ENCODE measurements at regions not wholly inside any gene's neighbourhood (a gene's known extent, or its start where the extent isn't known, plus 50 kb on each side); places are given as distances from the start of the nearest gene placed in this dataset.

- DNase-seq: peak; percentile 51 to 91 (median 88)
- no peak for ATAC-seq (ENCODE audit: insufficient read depth, low FRiP score)
- no peaks in the 10 kb centered on the region for H3K9me3 ChIP-seq (ENCODE audit: control insufficient read depth in 4 of 4, insufficient read depth in 3 of 4, low read length in 3 of 4)
- 61 to 71% methylated on average over 4 of the region's 4 CpGs for WGBS, 2 donors
- no peaks in the 10 kb centered on the region for H3K36me3 ChIP-seq (ENCODE audit: control insufficient read depth in 4 of 4, insufficient read depth in 4 of 4, low read length in 4 of 4)
- H3K27me3 ChIP-seq (ENCODE audit: control insufficient read depth in 3 of 3, insufficient read depth in 3 of 3, low read length in 2 of 3): no peaks in the 10 kb centered on the region
- H3K4me1 ChIP-seq (ENCODE audit: control insufficient read depth in 5 of 5, insufficient read depth in 5 of 5, low read length in 5 of 5): peaks cover 0 to 29% (median 6%) of the 10 kb centered on the region in 5 donors
- no peak overlapping the region for H3K4me3 ChIP-seq
- no peak for TF ChIP-seq CTCF (IDR thresholded peaks at IDR 0.05; ENCODE audit: control extremely low read depth, extremely low read depth)
- no peak overlapping the region for H3K27ac ChIP-seq (ENCODE audit: low read depth in 1 of 2, low read length in 1 of 2)
- no peak overlapping the region for H3K9ac ChIP-seq (ENCODE audit: insufficient read depth in 1 of 2, low read length in 2 of 2)
Measured at GRCh38 chr3:105933871-105934270, 65.1 kb upstream of the CBLB start.

- 24 to 51% methylated on average over 3 of the region's 3 CpGs for WGBS, 2 donors
- DNase-seq (peak; percentile 82 to 97 (median 96)), ATAC-seq (ENCODE audit: insufficient read depth, low FRiP score) (peak; percentile 58)
- Histone ChIP-seq H3K27ac (ENCODE audit: low read depth in 1 of 2, low read length in 1 of 2) (no peak overlapping the region), H3K36me3 (ENCODE audit: control insufficient read depth in 4 of 4, insufficient read depth in 4 of 4, low read length in 4 of 4) (no peaks in the 10 kb centered on the region), H3K4me1 (ENCODE audit: control insufficient read depth in 5 of 5, insufficient read depth in 5 of 5, low read length in 5 of 5) (peaks cover 0 to 29% (median 4%) of the 10 kb centered on the region in 5 donors), H3K9me3 (ENCODE audit: control insufficient read depth in 4 of 4, insufficient read depth in 3 of 4, low read length in 3 of 4) (no peaks in the 10 kb centered on the region), H3K9ac (ENCODE audit: insufficient read depth in 1 of 2, low read length in 2 of 2) (peak overlapping the region in 1 of 2 donors; percentile 48), H3K27me3 (ENCODE audit: control insufficient read depth in 3 of 3, insufficient read depth in 3 of 3, low read length in 2 of 3) (no peaks in the 10 kb centered on the region), H3K4me3 (no peak overlapping the region)
- TF ChIP-seq CTCF (IDR thresholded peaks at IDR 0.05; ENCODE audit: control extremely low read depth, extremely low read depth): no peak
Measured at GRCh38 chr3:105938101-105938500, 69.3 kb upstream of the CBLB start.

GRCh38 chr3:105938806-105939205 is 70.0 kb upstream of the CBLB start:
- no peak for TF ChIP-seq CTCF (IDR thresholded peaks at IDR 0.05; ENCODE audit: control extremely low read depth, extremely low read depth)
- no peak overlapping the region for H3K4me3 ChIP-seq
- no peaks in the 10 kb centered on the region for H3K36me3 ChIP-seq (ENCODE audit: control insufficient read depth in 4 of 4, insufficient read depth in 4 of 4, low read length in 4 of 4)
- no peaks in the 10 kb centered on the region for H3K9me3 ChIP-seq (ENCODE audit: control insufficient read depth in 4 of 4, insufficient read depth in 3 of 4, low read length in 3 of 4)
- 69 to 84% methylated on average over 2 of the region's 2 CpGs for WGBS, 2 donors
- DNase-seq (no peak), ATAC-seq (ENCODE audit: insufficient read depth, low FRiP score) (no peak)
- no peak overlapping the region for H3K27ac ChIP-seq (ENCODE audit: low read depth in 1 of 2, low read length in 1 of 2)
- H3K9ac ChIP-seq (ENCODE audit: insufficient read depth in 1 of 2, low read length in 2 of 2): no peak overlapping the region
- H3K27me3 ChIP-seq (ENCODE audit: control insufficient read depth in 3 of 3, insufficient read depth in 3 of 3, low read length in 2 of 3): no peaks in the 10 kb centered on the region
- H3K4me1 ChIP-seq (ENCODE audit: control insufficient read depth in 5 of 5, insufficient read depth in 5 of 5, low read length in 5 of 5): peaks cover 0 to 24% (median under 1%) of the 10 kb centered on the region in 5 donors

GRCh38 chr3:105944276-105944675 is 75.5 kb upstream of the CBLB start:
- TF ChIP-seq CTCF (IDR thresholded peaks at IDR 0.05; ENCODE audit: control extremely low read depth, extremely low read depth): no peak
- DNase-seq: no peak
- Histone ChIP-seq H3K4me3 (no peak overlapping the region), H3K36me3 (ENCODE audit: control insufficient read depth in 4 of 4, insufficient read depth in 4 of 4, low read length in 4 of 4) (no peaks in the 10 kb centered on the region), H3K9ac (ENCODE audit: insufficient read depth in 1 of 2, low read length in 2 of 2) (no peak overlapping the region), H3K27ac (ENCODE audit: low read depth in 1 of 2, low read length in 1 of 2) (no peak overlapping the region), H3K27me3 (ENCODE audit: control insufficient read depth in 3 of 3, insufficient read depth in 3 of 3, low read length in 2 of 3) (no peaks in the 10 kb centered on the region), H3K4me1 (ENCODE audit: control insufficient read depth in 5 of 5, insufficient read depth in 5 of 5, low read length in 5 of 5) (no peaks in the 10 kb centered on the region), H3K9me3 (ENCODE audit: control insufficient read depth in 4 of 4, insufficient read depth in 3 of 4, low read length in 3 of 4) (no peaks in the 10 kb centered on the region)
- no peak for ATAC-seq (ENCODE audit: insufficient read depth, low FRiP score)
